A549 (cell line): ENCODE measurements at regions not wholly inside any gene's neighbourhood (a gene's known extent, or its start where the extent isn't known, plus 50 kb on each side); places are given as distances from the start of the nearest gene placed in this dataset.

Source experiments
- ATAC-seq, 2 experiments: fragments of 200-7000 bp in 1 of 2; fragments of >200 bp in 1 of 2; cut with Nextera tagmentation in 1 of 2; cut with Tn5 transposase in 1 of 2; 3 replicates each; pipeline versions ENCODE4 v1.8.0 to v1.9.1; 2018 to 2020; ENCODE audit warnings: mild to moderate bottlenecking in 1 of 2, moderate library complexity in 1 of 2
- CTCF ChIA-PET: fragments of 300-600 bp; sonication (Branson Sonifier 250); formaldehyde crosslinking; extraction: SDS; loops from one replicate; lab custom pipeline; 2021; ENCODE audit warnings: antibody characterized with exemption, inconsistent platforms; lab: Yijun Ruan, JAX
- POLR2A ChIA-PET: fragments of 350-600 bp; formaldehyde crosslinking; extraction: SDS; loops from one replicate; lab custom pipeline; 2021; ENCODE audit warnings: antibody characterized with exemption, inconsistent platforms; lab: Yijun Ruan, JAX
- DNase-seq, 2 experiments: peaks; one replicate each; pipeline versions ENCODE4 v3.0.0 to v3.0.0-alpha.2; 2011 to 2016; ENCODE audit warnings: low read depth in 1 of 2, low spot score in 1 of 2
- FAIRE-seq: peaks from 2 replicates; lab custom pipeline; 2011; peaks lifted over from hg19 to GRCh38; lab: Jason Lieb, UNC
- H3K27ac ChIP-seq, 2 experiments: fragments of >200 bp; sonication (Bioruptor Twin); formaldehyde crosslinking; 3 replicates each; pipeline ENCODE4 v1.5.1; 2016 to 2017
- H3K4me1 ChIP-seq: fragments of >200 bp; sonication (Bioruptor Twin); formaldehyde crosslinking; 3 replicates; pipeline ENCODE4 v1.6.1; 2016
- H3K4me2 ChIP-seq: fragments of >200 bp; sonication (Bioruptor Twin); formaldehyde crosslinking; 3 replicates; pipeline ENCODE4 v1.6.1; 2016
- H3K4me3 ChIP-seq: fragments of >200 bp; sonication (Bioruptor Twin); formaldehyde crosslinking; 3 replicates; pipeline ENCODE4 v1.5.1; 2016
- H3K9me3 ChIP-seq: fragments of >200 bp; sonication (Bioruptor Twin); formaldehyde crosslinking; 3 replicates; pipeline ENCODE4 v1.6.1; 2016
- BHLHE40 ChIP-seq: IDR thresholded peaks from 2 replicates; pipeline ENCODE4 v1.6.1; 2012; ENCODE audit warnings: low read depth, low read length, inconsistent platforms
- EHMT2 ChIP-seq: fragments of 200-600 bp; sonication (generic); IDR thresholded peaks from 2 replicates; pipeline ENCODE4 v1.6.1; 2016; ENCODE audit warnings: antibody characterized with exemption, low read depth, mild to moderate bottlenecking, moderate library complexity
- FOSL2 ChIP-seq, 2 experiments: fragments of 450-650 bp in 1 of 2; fragments of >200 bp in 1 of 2; sonication (Bioruptor Twin) in 1 of 2; formaldehyde crosslinking; IDR thresholded peaks; 2 replicates each; pipeline versions ENCODE4 v1.5.0 to v1.6.1; 2016 to 2020; ENCODE audit warnings: mild to moderate bottlenecking in 1 of 2, moderate library complexity in 1 of 2
- FOXS1 ChIP-seq: fragments of 250-450 bp; sonication (Bioruptor Pico); IDR thresholded peaks from 2 replicates; pipeline ENCODE4 v1.5.0; 2020; ENCODE audit warnings: mild to moderate bottlenecking, moderate library complexity
- HOXA7 ChIP-seq: fragments of 250-450 bp; sonication (Bioruptor Pico); IDR thresholded peaks from 2 replicates; pipeline ENCODE4 v1.5.0; 2020; ENCODE audit warnings: mild to moderate bottlenecking, moderate library complexity
- JUN ChIP-seq, 2 experiments: fragments of >200 bp; sonication (Bioruptor Twin); formaldehyde crosslinking; IDR thresholded peaks; 2 replicates in 1 of 2; 3 replicates in 1 of 2; pipeline ENCODE4 v1.6.1; 2016 to 2017
- JUNB ChIP-seq: fragments of >200 bp; sonication (Bioruptor Twin); formaldehyde crosslinking; IDR thresholded peaks from 2 replicates; pipeline ENCODE4 v1.6.1; 2016
- KDM1A ChIP-seq: fragments of 200-600 bp; sonication (generic); IDR thresholded peaks from 2 replicates; pipeline ENCODE4 v1.6.1; 2016; ENCODE audit warnings: low read depth, mild to moderate bottlenecking
- NFE2L2 ChIP-seq: fragments of 150-350 bp; conservative IDR thresholded peaks from 2 replicates; pipeline ENCODE4 v1.6.1; 2014; ENCODE audit warnings: low read length
- NPAS2 ChIP-seq: fragments of 250-450 bp; sonication (Bioruptor Pico); IDR thresholded peaks from 2 replicates; pipeline ENCODE4 v1.8.0; 2022; ENCODE audit warnings: mild to moderate bottlenecking, moderate library complexity, borderline replicate concordance
- POLR2AphosphoS2 ChIP-seq: conservative IDR thresholded peaks from 2 replicates; pipeline ENCODE4 v1.6.1; 2012; ENCODE audit warnings: low read length, improper control_type of control experiment, inconsistent platforms
- RARB ChIP-seq: fragments of 250-450 bp; sonication (Bioruptor Pico); IDR thresholded peaks from 2 replicates; pipeline ENCODE4 v1.8.0; 2021; ENCODE audit warnings: mild to moderate bottlenecking, moderate library complexity
- RFX5 ChIP-seq: fragments of 450-650 bp; IDR thresholded peaks from 2 replicates; pipeline ENCODE4 v1.7.1; 2014; ENCODE audit warnings: antibody characterized with exemption, mild to moderate bottlenecking, moderate library complexity
- TFCP2L1 ChIP-seq: fragments of 250-450 bp; sonication (Bioruptor Pico); IDR thresholded peaks from 2 replicates; pipeline ENCODE4 v1.5.0; 2021; ENCODE audit warnings: mild to moderate bottlenecking
- ZFP36 ChIP-seq: fragments of 450-650 bp; IDR thresholded peaks from 2 replicates; pipeline ENCODE4 v1.6.1; 2014; ENCODE audit warnings: borderline replicate concordance; ENCODE audit not compliant: partially characterized antibody
- ZSCAN20 ChIP-seq: fragments of 250-450 bp; sonication (Bioruptor Pico); IDR thresholded peaks from 2 replicates; pipeline ENCODE4 v1.8.0; 2022; ENCODE audit warnings: mild to moderate bottlenecking, moderate library complexity
- WGBS: methylation state at CpG from one replicate; pipeline ENCODE4 v1.1.6; 2017; ENCODE audit errors: missing lambda C conversion rate; 5-methylcytosine and 5-hydroxymethylcytosine counted together
- TF ChIP-seq, protein P1 (sequence below): fragments of 250-450 bp; sonication (Bioruptor Pico); IDR thresholded peaks from 2 replicates; pipeline ENCODE4 v1.5.0; 2021; ENCODE audit warnings: mild to moderate bottlenecking, moderate library complexity, borderline replicate concordance
- TF ChIP-seq, protein P2 (sequence below): fragments of 250-450 bp; sonication (Bioruptor Pico); IDR thresholded peaks from 2 replicates; pipeline ENCODE4 v1.5.0; 2020; ENCODE audit warnings: low read depth, mild to moderate bottlenecking, moderate library complexity
- TF ChIP-seq, protein P3 (sequence below): fragments of >200 bp; sonication (Bioruptor Twin); formaldehyde crosslinking; IDR thresholded peaks from 3 replicates; pipeline ENCODE4 v1.5.1; 2016
- TF ChIP-seq, protein P4 (sequence below): IDR thresholded peaks from 2 replicates; pipeline ENCODE4 v1.6.1; 2012
- TF ChIP-seq, protein P5 (sequence below): fragments of 450-650 bp; IDR thresholded peaks from 2 replicates; pipeline ENCODE4 v1.6.1; 2014; ENCODE audit warnings: antibody characterized with exemption
- TF ChIP-seq, protein P6 (sequence below): IDR thresholded peaks from 2 replicates; pipeline ENCODE4 v1.6.1; 2012; ENCODE audit warnings: low read depth, borderline replicate concordance

DNA sequence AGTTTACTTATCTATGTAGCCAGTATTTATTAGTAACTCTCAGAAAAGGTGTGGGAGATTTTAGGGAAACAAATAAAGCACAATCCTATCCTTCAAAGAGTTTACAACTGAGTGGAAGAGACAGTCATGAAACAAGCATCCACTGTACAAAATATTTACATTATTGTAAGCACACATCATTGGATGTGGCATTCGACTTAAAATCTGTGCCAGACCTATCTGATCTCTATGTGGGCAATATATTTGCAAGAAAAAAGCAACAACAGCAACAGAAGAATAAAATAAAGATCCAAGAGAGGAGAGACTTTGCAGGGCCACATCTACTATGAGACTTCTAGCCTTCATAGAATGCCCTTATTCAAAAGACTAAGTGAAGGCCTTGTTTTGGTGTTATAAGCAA lies 882.1 kb upstream of the PIK3C3 start:
- ATAC-seq: no peak
- Histone ChIP-seq H3K4me3 (no peak overlapping the region), H3K27ac (no peak overlapping the region), H3K9me3 (no peaks in the 10 kb centered on the region), H3K4me2 (no peak overlapping the region), H3K4me1 (no peaks in the 10 kb centered on the region)
- ChIA-PET CTCF (no interaction called here), POLR2A (no interaction called here)
- no peak for FAIRE-seq
- DNase-seq: no peak
- TF ChIP-seq, protein P1, sequence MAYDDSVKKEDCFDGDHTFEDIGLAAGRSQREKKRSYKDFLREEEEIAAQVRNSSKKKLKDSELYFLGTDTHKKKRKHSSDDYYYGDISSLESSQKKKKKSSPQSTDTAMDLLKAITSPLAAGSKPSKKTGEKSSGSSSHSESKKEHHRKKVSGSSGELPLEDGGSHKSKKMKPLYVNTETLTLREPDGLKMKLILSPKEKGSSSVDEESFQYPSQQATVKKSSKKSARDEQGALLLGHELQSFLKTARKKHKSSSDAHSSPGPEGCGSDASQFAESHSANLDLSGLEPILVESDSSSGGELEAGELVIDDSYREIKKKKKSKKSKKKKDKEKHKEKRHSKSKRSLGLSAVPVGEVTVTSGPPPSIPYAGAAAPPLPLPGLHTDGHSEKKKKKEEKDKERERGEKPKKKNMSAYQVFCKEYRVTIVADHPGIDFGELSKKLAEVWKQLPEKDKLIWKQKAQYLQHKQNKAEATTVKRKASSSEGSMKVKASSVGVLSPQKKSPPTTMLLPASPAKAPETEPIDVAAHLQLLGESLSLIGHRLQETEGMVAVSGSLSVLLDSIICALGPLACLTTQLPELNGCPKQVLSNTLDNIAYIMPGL (CRISPR knock-in tag): no peak
- TF ChIP-seq BHLHE40: no peak
- no peak for TF ChIP-seq ZFP36
- no peak for TF ChIP-seq RARB (CRISPR knock-in tag)
- TF ChIP-seq NPAS2 (CRISPR knock-in tag): no peak
- TF ChIP-seq, protein P2, sequence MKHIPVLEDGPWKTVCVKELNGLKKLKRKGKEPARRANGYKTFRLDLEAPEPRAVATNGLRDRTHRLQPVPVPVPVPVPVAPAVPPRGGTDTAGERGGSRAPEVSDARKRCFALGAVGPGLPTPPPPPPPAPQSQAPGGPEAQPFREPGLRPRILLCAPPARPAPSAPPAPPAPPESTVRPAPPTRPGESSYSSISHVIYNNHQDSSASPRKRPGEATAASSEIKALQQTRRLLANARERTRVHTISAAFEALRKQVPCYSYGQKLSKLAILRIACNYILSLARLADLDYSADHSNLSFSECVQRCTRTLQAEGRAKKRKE (CRISPR knock-in tag): no peak
- no peak for TF ChIP-seq FOXS1
- TF ChIP-seq, protein P3, sequence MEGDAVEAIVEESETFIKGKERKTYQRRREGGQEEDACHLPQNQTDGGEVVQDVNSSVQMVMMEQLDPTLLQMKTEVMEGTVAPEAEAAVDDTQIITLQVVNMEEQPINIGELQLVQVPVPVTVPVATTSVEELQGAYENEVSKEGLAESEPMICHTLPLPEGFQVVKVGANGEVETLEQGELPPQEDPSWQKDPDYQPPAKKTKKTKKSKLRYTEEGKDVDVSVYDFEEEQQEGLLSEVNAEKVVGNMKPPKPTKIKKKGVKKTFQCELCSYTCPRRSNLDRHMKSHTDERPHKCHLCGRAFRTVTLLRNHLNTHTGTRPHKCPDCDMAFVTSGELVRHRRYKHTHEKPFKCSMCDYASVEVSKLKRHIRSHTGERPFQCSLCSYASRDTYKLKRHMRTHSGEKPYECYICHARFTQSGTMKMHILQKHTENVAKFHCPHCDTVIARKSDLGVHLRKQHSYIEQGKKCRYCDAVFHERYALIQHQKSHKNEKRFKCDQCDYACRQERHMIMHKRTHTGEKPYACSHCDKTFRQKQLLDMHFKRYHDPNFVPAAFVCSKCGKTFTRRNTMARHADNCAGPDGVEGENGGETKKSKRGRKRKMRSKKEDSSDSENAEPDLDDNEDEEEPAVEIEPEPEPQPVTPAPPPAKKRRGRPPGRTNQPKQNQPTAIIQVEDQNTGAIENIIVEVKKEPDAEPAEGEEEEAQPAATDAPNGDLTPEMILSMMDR: no peak
- no peak for TF ChIP-seq FOSL2 (IDR thresholded peaks at IDR 0.05)
- TF ChIP-seq FOSL2 (CRISPR knock-in tag; IDR thresholded peaks at IDR 0.05): no peak
- TF ChIP-seq, protein P4, sequence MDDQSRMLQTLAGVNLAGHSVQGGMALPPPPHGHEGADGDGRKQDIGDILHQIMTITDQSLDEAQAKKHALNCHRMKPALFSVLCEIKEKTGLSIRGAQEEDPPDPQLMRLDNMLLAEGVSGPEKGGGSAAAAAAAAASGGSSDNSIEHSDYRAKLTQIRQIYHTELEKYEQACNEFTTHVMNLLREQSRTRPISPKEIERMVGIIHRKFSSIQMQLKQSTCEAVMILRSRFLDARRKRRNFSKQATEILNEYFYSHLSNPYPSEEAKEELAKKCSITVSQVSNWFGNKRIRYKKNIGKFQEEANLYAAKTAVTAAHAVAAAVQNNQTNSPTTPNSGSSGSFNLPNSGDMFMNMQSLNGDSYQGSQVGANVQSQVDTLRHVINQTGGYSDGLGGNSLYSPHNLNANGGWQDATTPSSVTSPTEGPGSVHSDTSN: no peak
- no peak for TF ChIP-seq ZSCAN20 (CRISPR knock-in tag)
- no peak for TF ChIP-seq NFE2L2
- TF ChIP-seq, protein P5, sequence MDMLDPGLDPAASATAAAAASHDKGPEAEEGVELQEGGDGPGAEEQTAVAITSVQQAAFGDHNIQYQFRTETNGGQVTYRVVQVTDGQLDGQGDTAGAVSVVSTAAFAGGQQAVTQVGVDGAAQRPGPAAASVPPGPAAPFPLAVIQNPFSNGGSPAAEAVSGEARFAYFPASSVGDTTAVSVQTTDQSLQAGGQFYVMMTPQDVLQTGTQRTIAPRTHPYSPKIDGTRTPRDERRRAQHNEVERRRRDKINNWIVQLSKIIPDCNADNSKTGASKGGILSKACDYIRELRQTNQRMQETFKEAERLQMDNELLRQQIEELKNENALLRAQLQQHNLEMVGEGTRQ: no peak
- no peak for TF ChIP-seq HOXA7 (CRISPR knock-in tag)
- TF ChIP-seq EHMT2: no peak
- 5% methylated on average over 1 of the region's 1 CpG for WGBS

DNA sequence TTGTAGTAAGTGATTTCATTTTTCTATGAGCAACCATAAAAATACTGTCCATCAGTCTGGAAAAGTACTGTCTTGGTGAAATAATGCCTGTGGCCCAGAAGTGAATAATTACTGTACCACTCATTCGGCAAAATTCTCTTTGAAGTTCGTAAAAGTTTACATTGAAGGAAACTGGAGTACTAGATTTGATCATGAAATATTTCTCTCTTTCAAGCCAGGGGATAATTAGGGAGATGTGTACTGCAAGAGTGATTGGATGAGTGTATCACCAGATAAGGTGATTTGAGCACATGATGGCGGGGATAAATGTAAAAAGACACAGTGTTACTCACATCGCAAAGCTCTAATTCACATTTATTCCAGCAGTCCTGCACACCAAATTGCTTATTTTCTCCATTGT lies 883.2 kb upstream of the PIK3C3 start:
- Histone ChIP-seq H3K4me1 (no peaks in the 10 kb centered on the region), H3K27ac (no peak overlapping the region), H3K4me3 (no peak overlapping the region), H3K4me2 (no peak overlapping the region), H3K9me3 (no peaks in the 10 kb centered on the region)
- 68% methylated on average over 4 of the region's 4 CpGs for WGBS
- ChIA-PET CTCF (no interaction called here), POLR2A (no interaction called here)
- no peak for FAIRE-seq
- DNase-seq: no peak
- TF ChIP-seq JUN (IDR thresholded peaks at IDR 0.05) (no peak), POLR2AphosphoS2 (no peak), FOSL2 (IDR thresholded peaks at IDR 0.05) (no peak), FOSL2 (CRISPR knock-in tag; IDR thresholded peaks at IDR 0.05) (no peak), TFCP2L1 (no peak), RFX5 (no peak), KDM1A (no peak), JUNB (no peak), BHLHE40 (no peak)
- TF ChIP-seq, protein P6, sequence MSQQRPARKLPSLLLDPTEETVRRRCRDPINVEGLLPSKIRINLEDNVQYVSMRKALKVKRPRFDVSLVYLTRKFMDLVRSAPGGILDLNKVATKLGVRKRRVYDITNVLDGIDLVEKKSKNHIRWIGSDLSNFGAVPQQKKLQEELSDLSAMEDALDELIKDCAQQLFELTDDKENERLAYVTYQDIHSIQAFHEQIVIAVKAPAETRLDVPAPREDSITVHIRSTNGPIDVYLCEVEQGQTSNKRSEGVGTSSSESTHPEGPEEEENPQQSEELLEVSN: no peak
- ATAC-seq: no peak
